DND-41 (cell line): ENCODE measurements at regions not wholly inside any gene's neighbourhood (a gene's known extent, or its start where the extent isn't known, plus 50 kb on each side); places are given as distances from the start of the nearest gene placed in this dataset.

Experiments used
- EZH2 ChIP-seq: IDR thresholded peaks from 3 replicates; pipeline ENCODE4 v1.6.1; 2012; ENCODE audit warnings: borderline replicate concordance, low read depth, mild to moderate bottlenecking, moderate library complexity, low read length, inconsistent platforms; ENCODE audit not compliant: severe bottlenecking
- TF ChIP-seq, protein P1 (sequence below): IDR thresholded peaks from 2 replicates; pipeline ENCODE4 v1.5.1; 2012; ENCODE audit warnings: borderline replicate concordance, low read length, moderate library complexity, mild to moderate bottlenecking; ENCODE audit not compliant: poor library complexity, severe bottlenecking; ENCODE audit errors: extremely low read depth

DNA sequence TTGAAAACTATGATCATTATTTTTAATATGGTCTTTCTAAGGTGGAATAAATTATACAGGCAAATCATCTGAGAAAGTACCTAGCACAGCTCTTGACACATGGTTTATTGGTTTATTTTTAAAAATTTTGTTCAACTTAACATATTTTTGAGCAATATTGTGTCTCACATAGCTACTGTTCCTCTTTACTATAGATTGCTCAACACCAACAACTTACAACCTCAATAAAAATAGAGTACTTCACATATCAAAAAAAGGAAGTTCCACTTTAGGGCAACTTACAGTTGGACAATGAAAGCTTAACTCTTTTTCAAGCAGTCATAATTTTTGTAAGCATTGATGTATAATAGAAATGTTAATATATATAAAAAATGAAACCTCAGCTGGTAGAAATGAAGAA, 440.9 kb upstream of the UBE2E3 start:
- TF ChIP-seq, protein P1, sequence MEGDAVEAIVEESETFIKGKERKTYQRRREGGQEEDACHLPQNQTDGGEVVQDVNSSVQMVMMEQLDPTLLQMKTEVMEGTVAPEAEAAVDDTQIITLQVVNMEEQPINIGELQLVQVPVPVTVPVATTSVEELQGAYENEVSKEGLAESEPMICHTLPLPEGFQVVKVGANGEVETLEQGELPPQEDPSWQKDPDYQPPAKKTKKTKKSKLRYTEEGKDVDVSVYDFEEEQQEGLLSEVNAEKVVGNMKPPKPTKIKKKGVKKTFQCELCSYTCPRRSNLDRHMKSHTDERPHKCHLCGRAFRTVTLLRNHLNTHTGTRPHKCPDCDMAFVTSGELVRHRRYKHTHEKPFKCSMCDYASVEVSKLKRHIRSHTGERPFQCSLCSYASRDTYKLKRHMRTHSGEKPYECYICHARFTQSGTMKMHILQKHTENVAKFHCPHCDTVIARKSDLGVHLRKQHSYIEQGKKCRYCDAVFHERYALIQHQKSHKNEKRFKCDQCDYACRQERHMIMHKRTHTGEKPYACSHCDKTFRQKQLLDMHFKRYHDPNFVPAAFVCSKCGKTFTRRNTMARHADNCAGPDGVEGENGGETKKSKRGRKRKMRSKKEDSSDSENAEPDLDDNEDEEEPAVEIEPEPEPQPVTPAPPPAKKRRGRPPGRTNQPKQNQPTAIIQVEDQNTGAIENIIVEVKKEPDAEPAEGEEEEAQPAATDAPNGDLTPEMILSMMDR: no peak
- TF ChIP-seq EZH2: no peak
